EL (cell line): ENCODE measurements at regions not wholly inside any gene's neighbourhood (a gene's known extent, or its start where the extent isn't known, plus 50 kb on each side); places are given as distances from the start of the nearest gene placed in this dataset.

Source experiments
- DNase-seq: peaks from one replicate; pipeline ENCODE4 v3.0.0-alpha.2; 2016

GRCh38 chr1:90126834-90127233 is 131.9 kb downstream of the ZNF326 start:
- DNase-seq = no peak

GRCh38 chr1:90122654-90123340 is 127.9 kb downstream of the ZNF326 start:
- DNase-seq = no peak

- DNase-seq = peak; percentile 44
Observed at GRCh38 chr1:90114521-90115141, 119.7 kb downstream of the ZNF326 start.

- DNase-seq = no peak
Observed at GRCh38 chr1:90107990-90108389, 113.1 kb downstream of the ZNF326 start.

- DNase-seq = no peak
Observed at GRCh38 chr1:90106311-90106710, 111.4 kb downstream of the ZNF326 start.

- DNase-seq = no peak
Observed at GRCh38 chr1:90104941-90105538, 110.1 kb downstream of the ZNF326 start.

- DNase-seq = peak; percentile 7
Observed at GRCh38 chr1:90100566-90100965, 105.7 kb downstream of the ZNF326 start.

GRCh38 chr1:90092441-90092840 is 97.5 kb downstream of the ZNF326 start:
- DNase-seq = no peak
